K562 (cell line): ENCODE measurements at regions not wholly inside any gene's neighbourhood (a gene's known extent, or its start where the extent isn't known, plus 50 kb on each side); places are given as distances from the start of the nearest gene placed in this dataset.
A peak's percentile ranks its signal among the peaks of the same experiment; 100 is the strongest.

Experiments used
- ARID3B ChIP-seq: fragments of 250-450 bp; sonication (Bioruptor Pico); IDR thresholded peaks from 2 replicates; pipeline ENCODE4 v1.4.0; 2020; ENCODE audit warnings: borderline replicate concordance
- ARNT ChIP-seq, 2 experiments: fragments of 450-650 bp; IDR thresholded peaks; 2 replicates each; pipeline ENCODE4 v1.6.1; 2016; ENCODE audit warnings: mild to moderate bottlenecking in 1 of 2
- ATF1 ChIP-seq, 2 experiments: fragments of 450-650 bp in 1 of 2; IDR thresholded peaks; 2 replicates each; pipeline ENCODE4 v1.6.1; 2016; ENCODE audit warnings: missing compliant biosample characterization in 1 of 2, missing genetic modification characterization in 1 of 2
- ATF3 ChIP-seq, 2 experiments: fragments of 450-650 bp in 1 of 2; sonication (generic) in 1 of 2; formaldehyde crosslinking in 1 of 2; IDR thresholded peaks in 1 of 2; conservative IDR thresholded peaks in 1 of 2; 2 replicates each; pipeline versions ENCODE4 v1.6.1 to v1.8.1; 2016 to 2023; ENCODE audit warnings: mild to moderate bottlenecking in 2 of 2, moderate library complexity in 2 of 2, inconsistent platforms in 1 of 2, missing genetic modification reagents in 1 of 2
- BACH1 ChIP-seq: fragments of 200-800 bp; sonication (Bioruptor generic); IDR thresholded peaks from 2 replicates; pipeline ENCODE4 v1.6.1; 2016; ENCODE audit warnings: missing genetic modification characterization, missing compliant biosample characterization
- CBX3 ChIP-seq, 2 experiments: IDR thresholded peaks; 1 replicate in 1 of 2; 2 replicates in 1 of 2; pipeline ENCODE4 v1.6.1; 2012; ENCODE audit warnings: inconsistent platforms in 2 of 2, low read length in 2 of 2, borderline replicate concordance in 1 of 2, control low read depth in 1 of 2
- DDX20 ChIP-seq: fragments of 450-650 bp; IDR thresholded peaks from 2 replicates; pipeline ENCODE4 v1.6.1; 2016; ENCODE audit warnings: missing genetic modification characterization, low read depth, mild to moderate bottlenecking, missing compliant biosample characterization, moderate library complexity
- DNMT1 ChIP-seq: fragments of 450-650 bp; IDR thresholded peaks from 2 replicates; pipeline ENCODE4 v1.6.1; 2016; ENCODE audit warnings: antibody characterized with exemption, mild to moderate bottlenecking
- DPF2 ChIP-seq: fragments of 450-650 bp; IDR thresholded peaks from 2 replicates; pipeline ENCODE4 v1.6.1; 2016
- FOXJ2 ChIP-seq: fragments of 200-800 bp; sonication (Bioruptor generic); IDR thresholded peaks from 2 replicates; pipeline ENCODE4 v1.6.1; 2016; ENCODE audit warnings: missing genetic modification characterization, missing compliant biosample characterization
- HDAC3 ChIP-seq: fragments of 450-650 bp; IDR thresholded peaks from 2 replicates; pipeline ENCODE4 v1.6.1; 2018; ENCODE audit warnings: borderline replicate concordance, mild to moderate bottlenecking, moderate library complexity; ENCODE audit not compliant: partially characterized antibody
- LCOR ChIP-seq: sonication (generic); formaldehyde crosslinking; IDR thresholded peaks from 2 replicates; pipeline ENCODE4 v1.8.0; 2022; ENCODE audit warnings: mild to moderate bottlenecking, missing genetic modification reagents
- MAFF ChIP-seq: IDR thresholded peaks from 2 replicates; pipeline ENCODE4 v1.6.1; 2012; ENCODE audit warnings: low read length, improper control_type of control experiment
- MAFK ChIP-seq: IDR thresholded peaks from 2 replicates; pipeline ENCODE4 v1.6.1; 2011; ENCODE audit warnings: low read length, improper control_type of control experiment
- MCM5 ChIP-seq: fragments of 450-650 bp; IDR thresholded peaks from 2 replicates; pipeline ENCODE4 v1.6.1; 2016; ENCODE audit warnings: low read depth
- NELFE ChIP-seq: IDR thresholded peaks from 2 replicates; pipeline ENCODE4 v1.6.1; 2011; ENCODE audit warnings: mild to moderate bottlenecking; ENCODE audit not compliant: insufficient read depth, insufficient read length
- NFE2 ChIP-seq: IDR thresholded peaks from 2 replicates; pipeline ENCODE4 v1.6.1; 2014; ENCODE audit warnings: antibody characterized with exemption, low read depth
- NFE2L1 ChIP-seq: fragments of 450-650 bp; IDR thresholded peaks from 2 replicates; pipeline ENCODE4 v1.6.1; 2016; ENCODE audit warnings: missing genetic modification characterization, low read depth, mild to moderate bottlenecking, missing compliant biosample characterization, moderate library complexity, borderline replicate concordance
- NR2F6 ChIP-seq: fragments of 450-650 bp; formaldehyde crosslinking; IDR thresholded peaks from 2 replicates; pipeline ENCODE4 v1.4.0; 2020; ENCODE audit warnings: mild to moderate bottlenecking
- PHF20 ChIP-seq: fragments of 450-650 bp; IDR thresholded peaks from 2 replicates; pipeline ENCODE4 v1.6.1; 2018; ENCODE audit not compliant: partially characterized antibody
- SAFB2 ChIP-seq: fragments of 200-400 bp; formaldehyde crosslinking; IDR thresholded peaks from 2 replicates; pipeline ENCODE4 v1.6.1; 2018; ENCODE audit warnings: borderline replicate concordance, low read length, low read depth, moderate library complexity; ENCODE audit not compliant: severe bottlenecking
- SREBF1 ChIP-seq: fragments of 150-350 bp; IDR thresholded peaks from 2 replicates; pipeline ENCODE4 v1.6.1; 2014; ENCODE audit warnings: antibody characterized with exemption, low read depth, low read length, borderline replicate concordance
- TFAP4 ChIP-seq: sonication (generic); formaldehyde crosslinking; IDR thresholded peaks from 2 replicates; pipeline ENCODE4 v1.8.0; 2022; ENCODE audit warnings: missing genetic modification reagents, mild to moderate bottlenecking, moderate library complexity, borderline replicate concordance
- ZNF354B ChIP-seq: fragments of 250-450 bp; sonication (Bioruptor Pico); IDR thresholded peaks from 2 replicates; pipeline ENCODE4 v1.4.0; 2020
- ZNF561 ChIP-seq: fragments of 450-650 bp; formaldehyde crosslinking; conservative IDR thresholded peaks from 2 replicates; pipeline ENCODE4 v1.4.0; 2020; ENCODE audit warnings: mild to moderate bottlenecking, moderate library complexity
- TF ChIP-seq, protein P1 (sequence below), 3 experiments: fragments of 200-800 bp in 1 of 3; sonication (Bioruptor generic) in 1 of 3; sonication (generic) in 1 of 3; formaldehyde crosslinking in 1 of 3; IDR thresholded peaks; 2 replicates each; pipeline versions ENCODE4 v1.6.1 to v1.8.0; 2016 to 2022; ENCODE audit warnings: mild to moderate bottlenecking in 2 of 3, missing compliant biosample characterization in 2 of 3, missing genetic modification characterization in 2 of 3, missing genetic modification reagents in 1 of 3

- TF ChIP-seq ATF3 (IDR thresholded peaks at IDR 0.05) (peak; percentile 29; the same call in 1 of the 2 replicates), ATF3 (CRISPR knock-in tag; conservative IDR thresholded peaks at IDR 0.05) (no peak), MCM5 (no peak), ATF1 (CRISPR knock-in tag; IDR thresholded peaks at IDR 0.05) (no peak), ATF1 (tag; IDR thresholded peaks at IDR 0.05) (no peak), NFE2 (peak; percentile 89), PHF20 (no peak), DNMT1 (no peak), HDAC3 (no peak), ARNT (IDR thresholded peaks at IDR 0.05) (no peak), MAFK (peak; percentile 83), LCOR (CRISPR knock-in tag) (no peak), NELFE (no peak), FOXJ2 (tag) (peak; percentile 38; the same call in 1 of the 2 replicates), TFAP4 (no peak), NFE2L1 (tag) (peak; percentile 87), SAFB2 (no peak), DPF2 (peak; percentile 28; the same call in 1 of the 2 replicates), SREBF1 (no peak), ZNF561 (CRISPR knock-in tag) (no peak), MAFF (peak; percentile 91), ARID3B (no peak), ZNF354B (no peak), NR2F6 (CRISPR knock-in tag) (no peak), DDX20 (tag) (no peak), CBX3 (IDR thresholded peaks at IDR 0.05; ENCODE audit: borderline replicate concordance in 1 of 2, low read length in 2 of 2) (no peak), BACH1 (tag) (peak; percentile 80)
- TF ChIP-seq, protein P1, sequence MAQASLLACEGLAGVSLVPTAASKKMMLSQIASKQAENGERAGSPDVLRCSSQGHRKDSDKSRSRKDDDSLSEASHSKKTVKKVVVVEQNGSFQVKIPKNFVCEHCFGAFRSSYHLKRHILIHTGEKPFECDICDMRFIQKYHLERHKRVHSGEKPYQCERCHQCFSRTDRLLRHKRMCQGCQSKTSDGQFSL (CRISPR knock-in tag; IDR thresholded peaks at IDR 0.05) = no peak
- TF ChIP-seq, protein P1 (tag; IDR thresholded peaks at IDR 0.05) = no peak
Measured at GRCh38 chr16:17945080-17945601, 391.4 kb downstream of the NPIPA8 start (continued).
